HCT116 (cell line): ENCODE measurements at regions not wholly inside any gene's neighbourhood (a gene's known extent, or its start where the extent isn't known, plus 50 kb on each side); places are given as distances from the start of the nearest gene placed in this dataset.

ENCODE experiments used
- CBX3 ChIP-seq: IDR thresholded peaks from 2 replicates; pipeline ENCODE4 v1.6.1; 2012; ENCODE audit warnings: low read depth
- CEBPB ChIP-seq: IDR thresholded peaks from 2 replicates; pipeline ENCODE4 v1.6.1; 2012; ENCODE audit warnings: low read depth
- CTCF ChIP-seq, 3 experiments: fragments of 200-600 bp in 1 of 3; sonication (generic) in 1 of 3; IDR thresholded peaks in 2 of 3; conservative IDR thresholded peaks in 1 of 3; 2 replicates each; pipeline ENCODE4 v1.5.1; 2012 to 2017; ENCODE audit warnings: low read depth in 2 of 3, low read length in 2 of 3, antibody characterized with exemption in 1 of 3, borderline replicate concordance in 1 of 3, control low read depth in 1 of 3, mild to moderate bottlenecking in 1 of 3, mixed read lengths in 1 of 3, mixed run types in 1 of 3, moderate library complexity in 1 of 3; ENCODE audit not compliant: insufficient read depth in 1 of 3
- EGR1 ChIP-seq: IDR thresholded peaks from 2 replicates; pipeline ENCODE4 v1.6.1; 2012; ENCODE audit warnings: low read depth
- EZH2 ChIP-seq: fragments of 200-600 bp; sonication (generic); IDR thresholded peaks from 2 replicates; pipeline ENCODE4 v1.6.1; 2017; ENCODE audit warnings: antibody characterized with exemption, mixed run types
- JUND ChIP-seq: IDR thresholded peaks from 2 replicates; pipeline ENCODE4 v1.6.1; 2012
- MAX ChIP-seq: IDR thresholded peaks from 2 replicates; pipeline ENCODE4 v1.6.1; 2012
- POLR2A ChIP-seq: IDR thresholded peaks from 2 replicates; pipeline ENCODE4 v1.7.0; 2011; ENCODE audit warnings: borderline replicate concordance; ENCODE audit not compliant: insufficient read depth, insufficient read length; ENCODE audit errors: extremely low read depth
- POLR2AphosphoS5 ChIP-seq: IDR thresholded peaks from 2 replicates; pipeline ENCODE4 v1.6.1; 2011; ENCODE audit warnings: mild to moderate bottlenecking, low read depth, low read length, moderate library complexity
- RAD21 ChIP-seq: IDR thresholded peaks from 2 replicates; pipeline ENCODE4 v1.6.1; 2012; ENCODE audit warnings: low read depth, mild to moderate bottlenecking
- YY1 ChIP-seq: IDR thresholded peaks from 2 replicates; pipeline ENCODE4 v1.6.1; 2011; ENCODE audit warnings: low read length, low read depth, moderate library complexity, mild to moderate bottlenecking; ENCODE audit not compliant: insufficient replicate concordance; ENCODE audit errors: extremely low read depth
- TF ChIP-seq, protein P1 (sequence below): IDR thresholded peaks from 2 replicates; pipeline ENCODE4 v1.6.1; 2011; ENCODE audit warnings: mild to moderate bottlenecking, low read length, moderate library complexity; ENCODE audit not compliant: insufficient replicate concordance; ENCODE audit errors: extremely low read depth
- TF ChIP-seq, protein P2 (sequence below): IDR thresholded peaks from 2 replicates; pipeline ENCODE4 v1.6.1; 2012; ENCODE audit warnings: low read depth

DNA sequence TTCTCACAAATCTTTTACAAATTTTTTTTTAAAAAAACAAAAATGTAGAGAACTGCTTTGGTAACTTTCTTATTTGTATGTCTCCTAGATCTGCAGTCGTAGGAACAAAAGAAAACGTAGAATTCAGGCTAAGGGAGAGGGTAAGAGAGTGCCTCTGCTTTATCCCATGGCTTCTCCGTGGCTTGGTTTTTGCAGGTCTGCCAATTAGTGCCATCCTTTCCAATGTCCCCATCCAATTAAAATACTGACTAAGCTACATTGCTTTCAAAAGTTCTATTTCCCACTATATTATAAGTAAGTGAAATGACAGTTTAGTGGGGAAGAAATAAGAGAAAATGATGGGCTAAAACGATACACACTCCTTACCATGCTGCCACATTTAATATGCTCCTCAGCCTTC lies 209.3 kb downstream of the CRPPA start:
- no peak for TF ChIP-seq CEBPB
- TF ChIP-seq CTCF (IDR thresholded peaks at IDR 0.05 in 2 of 3, conservative IDR thresholded peaks at IDR 0.05 in 1 of 3; ENCODE audit: borderline replicate concordance in 1 of 3, insufficient read depth in 1 of 3, low read depth in 2 of 3, low read length in 2 of 3), result no peak
- no peak for TF ChIP-seq CBX3
- TF ChIP-seq POLR2A, result no peak
- TF ChIP-seq, protein P1, sequence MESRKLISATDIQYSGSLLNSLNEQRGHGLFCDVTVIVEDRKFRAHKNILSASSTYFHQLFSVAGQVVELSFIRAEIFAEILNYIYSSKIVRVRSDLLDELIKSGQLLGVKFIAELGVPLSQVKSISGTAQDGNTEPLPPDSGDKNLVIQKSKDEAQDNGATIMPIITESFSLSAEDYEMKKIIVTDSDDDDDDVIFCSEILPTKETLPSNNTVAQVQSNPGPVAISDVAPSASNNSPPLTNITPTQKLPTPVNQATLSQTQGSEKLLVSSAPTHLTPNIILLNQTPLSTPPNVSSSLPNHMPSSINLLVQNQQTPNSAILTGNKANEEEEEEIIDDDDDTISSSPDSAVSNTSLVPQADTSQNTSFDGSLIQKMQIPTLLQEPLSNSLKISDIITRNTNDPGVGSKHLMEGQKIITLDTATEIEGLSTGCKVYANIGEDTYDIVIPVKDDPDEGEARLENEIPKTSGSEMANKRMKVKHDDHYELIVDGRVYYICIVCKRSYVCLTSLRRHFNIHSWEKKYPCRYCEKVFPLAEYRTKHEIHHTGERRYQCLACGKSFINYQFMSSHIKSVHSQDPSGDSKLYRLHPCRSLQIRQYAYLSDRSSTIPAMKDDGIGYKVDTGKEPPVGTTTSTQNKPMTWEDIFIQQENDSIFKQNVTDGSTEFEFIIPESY, result no peak
- TF ChIP-seq POLR2AphosphoS5, result no peak
- no peak for TF ChIP-seq RAD21
- no peak for TF ChIP-seq EGR1
- no peak for TF ChIP-seq EZH2
- TF ChIP-seq MAX, result no peak
- no peak for TF ChIP-seq YY1
- TF ChIP-seq, protein P2, sequence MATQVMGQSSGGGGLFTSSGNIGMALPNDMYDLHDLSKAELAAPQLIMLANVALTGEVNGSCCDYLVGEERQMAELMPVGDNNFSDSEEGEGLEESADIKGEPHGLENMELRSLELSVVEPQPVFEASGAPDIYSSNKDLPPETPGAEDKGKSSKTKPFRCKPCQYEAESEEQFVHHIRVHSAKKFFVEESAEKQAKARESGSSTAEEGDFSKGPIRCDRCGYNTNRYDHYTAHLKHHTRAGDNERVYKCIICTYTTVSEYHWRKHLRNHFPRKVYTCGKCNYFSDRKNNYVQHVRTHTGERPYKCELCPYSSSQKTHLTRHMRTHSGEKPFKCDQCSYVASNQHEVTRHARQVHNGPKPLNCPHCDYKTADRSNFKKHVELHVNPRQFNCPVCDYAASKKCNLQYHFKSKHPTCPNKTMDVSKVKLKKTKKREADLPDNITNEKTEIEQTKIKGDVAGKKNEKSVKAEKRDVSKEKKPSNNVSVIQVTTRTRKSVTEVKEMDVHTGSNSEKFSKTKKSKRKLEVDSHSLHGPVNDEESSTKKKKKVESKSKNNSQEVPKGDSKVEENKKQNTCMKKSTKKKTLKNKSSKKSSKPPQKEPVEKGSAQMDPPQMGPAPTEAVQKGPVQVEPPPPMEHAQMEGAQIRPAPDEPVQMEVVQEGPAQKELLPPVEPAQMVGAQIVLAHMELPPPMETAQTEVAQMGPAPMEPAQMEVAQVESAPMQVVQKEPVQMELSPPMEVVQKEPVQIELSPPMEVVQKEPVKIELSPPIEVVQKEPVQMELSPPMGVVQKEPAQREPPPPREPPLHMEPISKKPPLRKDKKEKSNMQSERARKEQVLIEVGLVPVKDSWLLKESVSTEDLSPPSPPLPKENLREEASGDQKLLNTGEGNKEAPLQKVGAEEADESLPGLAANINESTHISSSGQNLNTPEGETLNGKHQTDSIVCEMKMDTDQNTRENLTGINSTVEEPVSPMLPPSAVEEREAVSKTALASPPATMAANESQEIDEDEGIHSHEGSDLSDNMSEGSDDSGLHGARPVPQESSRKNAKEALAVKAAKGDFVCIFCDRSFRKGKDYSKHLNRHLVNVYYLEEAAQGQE, result no peak
- TF ChIP-seq JUND, result no peak
